Hippocampal formation (tissue), 2 donors: ENCODE measurements at regions not wholly inside any gene's neighbourhood (a gene's known extent, or its start where the extent isn't known, plus 50 kb on each side); places are given as distances from the start of the nearest gene placed in this dataset.

Experiments used
- DNase-seq, 2 donors: peaks; one replicate each; lab custom pipeline; 2025; lab: John Stamatoyannopoulos, UW

GRCh38 chr22:46066691-46067090 is 83.6 kb upstream of the PPARA start:
- peak in 1 of 2 donors; percentile 38 for DNase-seq

- DNase-seq: peak in 1 of 2 donors; percentile 61
Measured at GRCh38 chr22:46067159-46068111, 82.9 kb upstream of the PPARA start.

- no peak for DNase-seq
Measured at GRCh38 chr22:46068181-46068592, 82.1 kb upstream of the PPARA start.

GRCh38 chr22:46068593-46069491 is 81.5 kb upstream of the PPARA start:
- DNase-seq: no peak

GRCh38 chr22:46069521-46070214 is 80.7 kb upstream of the PPARA start:
- DNase-seq: peak; percentile 80 to 83

GRCh38 chr22:46070215-46070802 is 80.0 kb upstream of the PPARA start:
- peak in 1 of 2 donors; percentile 77 for DNase-seq

GRCh38 chr22:46070803-46071450 is 79.4 kb upstream of the PPARA start:
- peak; percentile 69 to 83 for DNase-seq

GRCh38 chr22:46071451-46072109 is 78.7 kb upstream of the PPARA start:
- peak; percentile 89 for DNase-seq

- DNase-seq: peak in 1 of 2 donors; percentile 54
Measured at GRCh38 chr22:46072110-46072881, 78.0 kb upstream of the PPARA start.

- no peak for DNase-seq
Measured at GRCh38 chr22:46072981-46073682, 77.2 kb upstream of the PPARA start.

GRCh38 chr22:46073683-46074504 is 76.4 kb upstream of the PPARA start:
- peak in 1 of 2 donors; percentile 61 for DNase-seq

- DNase-seq: no peak
Measured at GRCh38 chr22:46074771-46075551, 75.4 kb upstream of the PPARA start.

GRCh38 chr22:46075764-46076531 is 74.4 kb upstream of the PPARA start:
- peak; percentile 54 to 82 for DNase-seq

- no peak for DNase-seq
Measured at GRCh38 chr22:46076651-46077339, 73.5 kb upstream of the PPARA start.

- no peak for DNase-seq
Measured at GRCh38 chr22:46077669-46078099, 72.6 kb upstream of the PPARA start.
